NCI-H524 treated with DMSO at 0.1 percent for 48 hours (cell line): ENCODE measurements at regions not wholly inside any gene's neighbourhood (a gene's known extent, or its start where the extent isn't known, plus 50 kb on each side); places are given as distances from the start of the nearest gene placed in this dataset.
A peak's percentile ranks its signal among the peaks of the same experiment; 100 is the strongest.

Source experiments
- DNase-seq: peaks from one replicate; lab custom pipeline; 2025; lab: John Stamatoyannopoulos, UW

GRCh38 chr2:188851311-188851710, 122.9 kb upstream of the COL3A1 start:
- no peak for DNase-seq

GRCh38 chr2:188851826-188852225, 122.3 kb upstream of the COL3A1 start:
- DNase-seq, result no peak

GRCh38 chr2:188852772-188853171, 121.4 kb upstream of the COL3A1 start:
- DNase-seq, result no peak

- peak; percentile 37 for DNase-seq
Observed at GRCh38 chr2:188853307-188853706, 120.9 kb upstream of the COL3A1 start.

- DNase-seq, result no peak
Observed at GRCh38 chr2:188865681-188866080, 108.5 kb upstream of the COL3A1 start.

- DNase-seq, result no peak
Observed at GRCh38 chr2:188869550-188869949, 104.6 kb upstream of the COL3A1 start.

GRCh38 chr2:188870289-188870688, 103.9 kb upstream of the COL3A1 start:
- DNase-seq, result no peak

GRCh38 chr2:188875104-188875503, 99.1 kb upstream of the COL3A1 start:
- DNase-seq, result no peak

- DNase-seq, result no peak
Observed at GRCh38 chr2:188878716-188879115, 95.5 kb upstream of the COL3A1 start.

- no peak for DNase-seq
Observed at GRCh38 chr2:188880740-188881139, 93.4 kb upstream of the COL3A1 start.

- DNase-seq, result no peak
Observed at GRCh38 chr2:188881434-188881833, 92.7 kb upstream of the COL3A1 start.

- no peak for DNase-seq
Observed at GRCh38 chr2:188884046-188884445, 90.1 kb upstream of the COL3A1 start.

- DNase-seq, result no peak
Observed at GRCh38 chr2:188884517-188884916, 89.7 kb upstream of the COL3A1 start.

- no peak for DNase-seq
Observed at GRCh38 chr2:188889187-188889586, 85.0 kb upstream of the COL3A1 start.

GRCh38 chr2:188890755-188891154, 83.4 kb upstream of the COL3A1 start:
- DNase-seq, result no peak

- DNase-seq, result no peak
Observed at GRCh38 chr2:188892636-188893035, 81.5 kb upstream of the COL3A1 start.

GRCh38 chr2:188893972-188894371, 80.2 kb upstream of the COL3A1 start:
- DNase-seq, result no peak

- no peak for DNase-seq
Observed at GRCh38 chr2:188894979-188895378, 79.2 kb upstream of the COL3A1 start.

GRCh38 chr2:188897096-188897495, 77.1 kb upstream of the COL3A1 start:
- no peak for DNase-seq

GRCh38 chr2:188898261-188898660, 75.9 kb upstream of the COL3A1 start:
- no peak for DNase-seq

GRCh38 chr2:188902901-188903491, 71.2 kb upstream of the COL3A1 start:
- no peak for DNase-seq

- no peak for DNase-seq
Observed at GRCh38 chr2:188903740-188904139, 70.4 kb upstream of the COL3A1 start.

- DNase-seq, result no peak
Observed at GRCh38 chr2:188909036-188909435, 65.1 kb upstream of the COL3A1 start.

- DNase-seq, result no peak
Observed at GRCh38 chr2:188916736-188917135, 57.4 kb upstream of the COL3A1 start.

- DNase-seq, result no peak
Observed at GRCh38 chr2:188917632-188918031, 56.5 kb upstream of the COL3A1 start.
